ENCODE measurements at regions not wholly inside any gene's neighbourhood (a gene's known extent, or its start where the extent isn't known, plus 50 kb on each side); places are given as distances from the start of the nearest gene placed in this dataset.

- Histone ChIP-seq H3K27ac (ENCODE audit: insufficient read depth, low read length) (no peak overlapping the region), H3K79me2 (ENCODE audit: control insufficient read depth, insufficient read depth, low read length) (no peaks in the 10 kb centered on the region), H2AFZ (ENCODE audit: low read length) (no peak overlapping the region), H3K9ac (ENCODE audit: insufficient read depth, low read length) (no peak overlapping the region), H3K9me3 (ENCODE audit: control insufficient read depth, insufficient read depth, low read depth, low read length) (no peaks in the 10 kb centered on the region), H3K4me1 (ENCODE audit: control insufficient read depth, extremely low read depth, insufficient read depth, low read length) (no peaks in the 10 kb centered on the region), H3K27me3 (ENCODE audit: control insufficient read depth, insufficient read depth, low read length) (no peaks in the 10 kb centered on the region), H4K20me1 (ENCODE audit: control insufficient read depth, extremely low read depth, insufficient read depth, low read length) (no peaks in the 10 kb centered on the region), H3K36me3 (ENCODE audit: control insufficient read depth, insufficient read depth, low read length) (no peaks in the 10 kb centered on the region), H3K4me2 (ENCODE audit: extremely low read depth, insufficient read depth, low read length) (no peak overlapping the region), H3K4me3 (replicated peaks in 1 of 4; ENCODE audit: control extremely low read depth in 1 of 4, insufficient read depth in 1 of 4, low read depth in 3 of 4, low read length in 4 of 4) (no peak overlapping the region)
- no peak for DNase-seq (ENCODE audit: low read depth in 2 of 2)
- TF ChIP-seq EZH2 (IDR thresholded peaks at IDR 0.05; ENCODE audit: low read length, missing control alignments) = no peak
- TF ChIP-seq CTCF (conservative IDR thresholded peaks at IDR 0.05 in 1 of 2, IDR thresholded peaks at IDR 0.05 in 1 of 2; ENCODE audit: low read depth in 1 of 2, low read length in 2 of 2) = no peak
Observed at GRCh38 chr10:42969909-42970308, 107.0 kb upstream of the RET start.

- no peak overlapping the region for H2AFZ ChIP-seq (ENCODE audit: low read length)
- H3K4me3 ChIP-seq (replicated peaks in 1 of 4; ENCODE audit: control extremely low read depth in 1 of 4, insufficient read depth in 1 of 4, low read depth in 3 of 4, low read length in 4 of 4) = no peak overlapping the region
- no peak overlapping the region for H3K9ac ChIP-seq (ENCODE audit: insufficient read depth, low read length)
- H4K20me1 ChIP-seq (ENCODE audit: control insufficient read depth, extremely low read depth, insufficient read depth, low read length) = no peaks in the 10 kb centered on the region
- no peaks in the 10 kb centered on the region for H3K4me1 ChIP-seq (ENCODE audit: control insufficient read depth, extremely low read depth, insufficient read depth, low read length)
- no peaks in the 10 kb centered on the region for H3K36me3 ChIP-seq (ENCODE audit: control insufficient read depth, insufficient read depth, low read length)
- TF ChIP-seq CTCF (conservative IDR thresholded peaks at IDR 0.05 in 1 of 2, IDR thresholded peaks at IDR 0.05 in 1 of 2; ENCODE audit: low read depth in 1 of 2, low read length in 2 of 2) (no peak), EZH2 (IDR thresholded peaks at IDR 0.05; ENCODE audit: low read length, missing control alignments) (no peak)
- DNase-seq (ENCODE audit: low read depth in 2 of 2) = no peak
- no peak overlapping the region for H3K4me2 ChIP-seq (ENCODE audit: extremely low read depth, insufficient read depth, low read length)
- H3K9me3 ChIP-seq (ENCODE audit: control insufficient read depth, insufficient read depth, low read depth, low read length) = no peaks in the 10 kb centered on the region
- H3K27me3 ChIP-seq (ENCODE audit: control insufficient read depth, insufficient read depth, low read length) = no peaks in the 10 kb centered on the region
- no peaks in the 10 kb centered on the region for H3K79me2 ChIP-seq (ENCODE audit: control insufficient read depth, insufficient read depth, low read length)
- no peak overlapping the region for H3K27ac ChIP-seq (ENCODE audit: insufficient read depth, low read length)
Observed at GRCh38 chr10:42970451-42971250, 106.2 kb upstream of the RET start.

- H3K79me2 ChIP-seq (ENCODE audit: control insufficient read depth, insufficient read depth, low read length) = no peaks in the 10 kb centered on the region
- H2AFZ ChIP-seq (ENCODE audit: low read length) = no peak overlapping the region
- H4K20me1 ChIP-seq (ENCODE audit: control insufficient read depth, extremely low read depth, insufficient read depth, low read length) = no peaks in the 10 kb centered on the region
- no peaks in the 10 kb centered on the region for H3K9me3 ChIP-seq (ENCODE audit: control insufficient read depth, insufficient read depth, low read depth, low read length)
- no peak for TF ChIP-seq EZH2 (IDR thresholded peaks at IDR 0.05; ENCODE audit: low read length, missing control alignments)
- H3K4me2 ChIP-seq (ENCODE audit: extremely low read depth, insufficient read depth, low read length) = no peak overlapping the region
- DNase-seq (ENCODE audit: low read depth in 2 of 2) = no peak
- H3K4me3 ChIP-seq (replicated peaks in 1 of 4; ENCODE audit: control extremely low read depth in 1 of 4, insufficient read depth in 1 of 4, low read depth in 3 of 4, low read length in 4 of 4) = no peak overlapping the region
- H3K4me1 ChIP-seq (ENCODE audit: control insufficient read depth, extremely low read depth, insufficient read depth, low read length) = no peaks in the 10 kb centered on the region
- no peak overlapping the region for H3K27ac ChIP-seq (ENCODE audit: insufficient read depth, low read length)
- no peaks in the 10 kb centered on the region for H3K36me3 ChIP-seq (ENCODE audit: control insufficient read depth, insufficient read depth, low read length)
- no peak overlapping the region for H3K9ac ChIP-seq (ENCODE audit: insufficient read depth, low read length)
- H3K27me3 ChIP-seq (ENCODE audit: control insufficient read depth, insufficient read depth, low read length) = no peaks in the 10 kb centered on the region
Observed at GRCh38 chr10:42971251-42971599, 105.6 kb upstream of the RET start.
